HG03196 (cell line): ENCODE measurements at regions not wholly inside any gene's neighbourhood (a gene's known extent, or its start where the extent isn't known, plus 50 kb on each side); places are given as distances from the start of the nearest gene placed in this dataset.
"Not testable (repeated sequence)": the region's sequence is repeated elsewhere in the genome, so short reads cannot be mapped to it uniquely, and the experiment has no call there.

Experiments
- ATAC-seq: cut with Tn5 transposase; IDR thresholded peaks from one replicate; pipeline ENCODE4 v1.9.1; 2021; ENCODE audit not compliant: unreplicated experiment

DNA sequence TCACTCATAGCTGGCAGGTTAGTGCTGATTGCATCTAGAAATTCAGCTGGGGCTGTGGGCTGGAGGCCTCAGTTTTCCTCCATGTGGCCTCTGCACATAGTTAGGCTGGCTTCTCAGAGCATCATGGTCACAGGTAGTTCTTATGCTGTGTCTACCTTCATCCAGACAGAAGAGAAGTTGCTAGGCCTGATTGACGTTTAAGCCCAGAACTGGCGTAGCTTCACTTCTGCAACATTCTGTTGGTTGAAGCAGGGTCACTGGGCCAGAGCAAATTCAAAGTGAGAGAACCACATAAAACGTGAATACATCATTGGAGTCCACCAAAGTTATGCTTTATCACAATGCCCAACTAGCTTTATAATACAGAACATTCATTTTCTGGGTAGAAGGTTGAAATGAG is 116.0 kb downstream of the SPP2 start:
- ATAC-seq: no peak

DNA sequence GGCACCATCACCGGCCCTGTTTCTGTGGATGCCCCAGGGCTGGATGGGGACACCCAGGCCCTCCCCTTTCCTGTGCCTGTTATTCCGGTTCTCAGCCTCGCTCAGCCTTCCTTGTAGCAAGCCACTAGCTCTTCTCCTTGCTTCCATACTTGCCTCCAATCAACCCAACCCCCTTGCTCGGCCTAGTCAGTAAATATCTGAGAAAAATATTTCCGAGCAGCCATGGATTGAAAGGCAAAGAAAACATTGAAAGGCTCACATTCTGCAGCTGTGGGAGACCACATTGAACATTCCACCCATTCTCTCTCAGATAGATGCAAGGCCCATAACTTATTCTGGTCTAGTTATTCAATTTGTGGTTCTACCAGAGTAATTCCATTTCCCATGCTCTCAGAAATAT is 114.9 kb downstream of the SPP2 start:
- no peak for ATAC-seq

DNA sequence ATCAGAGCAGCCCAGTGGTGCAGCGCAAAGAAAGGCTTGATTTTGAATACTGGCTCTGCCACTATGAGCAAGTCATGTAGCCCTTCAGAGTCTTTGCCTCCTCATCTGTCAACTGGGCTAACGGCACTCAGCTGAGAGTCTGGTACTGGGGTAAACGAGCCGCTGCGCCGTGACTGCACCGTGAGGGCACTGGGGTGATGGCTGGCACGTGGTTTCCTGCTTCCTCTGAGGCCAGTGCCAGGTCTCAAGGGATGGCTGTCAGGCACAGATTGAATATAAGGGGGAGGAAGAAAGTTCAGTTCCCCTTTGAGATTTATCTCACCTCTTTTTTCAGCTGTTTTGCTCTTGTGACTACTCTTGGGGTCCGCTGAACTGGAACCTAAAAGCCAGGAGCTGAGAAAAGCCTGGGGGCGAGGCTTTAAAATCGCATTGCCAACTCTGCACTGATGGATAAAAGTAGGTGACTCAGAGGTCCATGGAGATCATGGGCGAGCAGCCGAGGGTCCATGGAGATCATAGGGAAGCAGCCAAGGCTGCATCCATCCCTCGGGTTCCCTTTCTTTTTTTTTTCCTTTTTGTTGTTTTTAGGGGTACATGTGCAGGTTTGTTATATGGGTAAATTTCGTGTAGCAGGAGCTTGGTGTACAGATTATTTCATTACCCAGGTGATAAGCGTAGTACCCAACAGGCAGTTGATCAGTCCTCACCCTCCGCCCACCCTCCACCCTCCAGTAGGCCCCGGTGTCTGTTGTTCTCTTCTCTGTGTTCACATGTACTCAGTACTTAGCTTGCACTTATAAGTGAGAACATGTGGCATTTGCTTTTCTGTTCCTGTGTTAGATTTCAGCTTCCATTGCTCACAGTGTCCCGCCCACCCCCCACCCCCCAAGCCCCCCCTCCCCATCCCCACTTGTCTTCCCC is 114.3 kb downstream of the SPP2 start:
- no peak for ATAC-seq

DNA sequence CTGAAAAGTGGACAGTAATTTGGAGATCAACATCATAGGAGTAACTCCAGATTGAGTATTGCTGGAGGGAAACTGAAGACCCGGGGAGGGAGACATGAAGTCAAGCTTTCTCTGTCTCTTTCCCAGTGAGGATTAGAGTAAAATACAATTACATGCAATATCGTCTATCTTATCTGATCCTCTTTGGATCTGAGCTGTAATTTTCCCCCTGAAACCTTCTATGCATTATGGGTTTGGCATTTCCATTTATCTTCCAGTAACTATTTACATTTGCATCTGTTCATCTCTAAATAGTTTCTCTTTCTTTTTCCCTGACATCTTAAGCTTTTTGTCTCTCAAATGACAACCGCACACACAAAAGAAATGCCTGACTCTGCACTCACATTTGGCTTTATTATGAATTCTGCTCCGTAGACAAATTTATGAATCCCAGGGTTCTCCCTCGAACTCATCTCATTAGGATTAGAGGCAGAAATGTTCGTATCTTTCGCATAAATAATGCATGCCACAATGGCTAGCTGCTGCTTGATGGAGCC is 113.1 kb downstream of the SPP2 start:
- no peak for ATAC-seq

DNA sequence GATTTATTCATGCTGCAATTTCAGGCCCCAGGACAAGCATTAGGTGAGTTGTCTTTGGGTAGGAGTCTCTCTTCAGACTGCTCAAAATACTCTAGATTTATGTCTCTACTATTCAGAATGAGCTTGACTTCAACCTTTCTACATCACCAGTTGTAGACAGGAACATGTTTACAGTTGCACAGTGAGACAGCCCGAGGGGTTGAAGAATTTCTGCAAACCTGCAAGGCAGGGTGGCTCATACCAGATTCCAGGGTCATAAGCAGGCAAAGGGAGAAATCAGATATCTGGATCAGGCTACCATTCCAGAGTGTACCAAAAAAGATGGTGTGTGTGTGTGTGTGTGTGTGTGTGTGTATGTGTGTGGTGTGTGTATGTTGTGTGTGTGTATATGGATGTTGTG is 112.4 kb downstream of the SPP2 start:
- ATAC-seq: no peak

DNA sequence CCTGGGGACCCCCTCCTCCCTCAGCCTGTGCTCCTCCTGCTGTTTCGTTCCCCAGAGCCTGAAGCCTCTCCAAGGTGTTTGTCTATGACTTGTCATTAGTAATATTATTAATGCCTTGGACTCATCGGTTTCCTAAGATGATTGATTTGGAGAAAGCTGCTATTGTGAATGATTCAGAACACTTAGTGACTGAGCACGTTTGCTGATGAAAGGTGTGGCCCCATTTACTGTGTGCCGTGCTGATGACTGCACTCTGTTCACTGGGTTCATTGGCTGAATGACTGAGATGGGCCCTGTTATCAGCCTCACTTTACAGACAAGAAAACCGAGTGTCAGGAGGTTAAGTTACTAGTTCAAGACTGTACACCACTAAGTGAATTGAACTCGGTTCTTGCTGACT is 111.4 kb downstream of the SPP2 start:
- ATAC-seq: no peak

DNA sequence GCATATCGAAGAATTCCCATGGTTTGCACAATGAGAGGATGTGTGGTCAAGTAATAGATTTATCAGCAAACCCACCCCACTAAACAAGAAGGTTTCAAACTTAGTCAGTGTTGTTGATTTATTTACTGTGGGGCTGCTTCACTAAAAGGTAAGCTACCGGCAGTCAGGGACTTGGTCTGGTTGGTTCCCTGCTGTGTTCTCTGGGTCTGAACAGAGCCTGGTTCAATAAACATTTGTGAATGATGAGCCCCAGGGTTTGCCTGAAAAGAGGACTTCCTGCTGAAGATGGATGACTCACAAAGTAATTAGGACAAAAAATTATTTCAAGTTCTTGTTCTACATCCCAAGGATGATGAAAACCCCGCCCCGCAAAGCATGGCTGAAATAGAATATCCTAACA is 108.3 kb downstream of the SPP2 start:
- no peak for ATAC-seq

DNA sequence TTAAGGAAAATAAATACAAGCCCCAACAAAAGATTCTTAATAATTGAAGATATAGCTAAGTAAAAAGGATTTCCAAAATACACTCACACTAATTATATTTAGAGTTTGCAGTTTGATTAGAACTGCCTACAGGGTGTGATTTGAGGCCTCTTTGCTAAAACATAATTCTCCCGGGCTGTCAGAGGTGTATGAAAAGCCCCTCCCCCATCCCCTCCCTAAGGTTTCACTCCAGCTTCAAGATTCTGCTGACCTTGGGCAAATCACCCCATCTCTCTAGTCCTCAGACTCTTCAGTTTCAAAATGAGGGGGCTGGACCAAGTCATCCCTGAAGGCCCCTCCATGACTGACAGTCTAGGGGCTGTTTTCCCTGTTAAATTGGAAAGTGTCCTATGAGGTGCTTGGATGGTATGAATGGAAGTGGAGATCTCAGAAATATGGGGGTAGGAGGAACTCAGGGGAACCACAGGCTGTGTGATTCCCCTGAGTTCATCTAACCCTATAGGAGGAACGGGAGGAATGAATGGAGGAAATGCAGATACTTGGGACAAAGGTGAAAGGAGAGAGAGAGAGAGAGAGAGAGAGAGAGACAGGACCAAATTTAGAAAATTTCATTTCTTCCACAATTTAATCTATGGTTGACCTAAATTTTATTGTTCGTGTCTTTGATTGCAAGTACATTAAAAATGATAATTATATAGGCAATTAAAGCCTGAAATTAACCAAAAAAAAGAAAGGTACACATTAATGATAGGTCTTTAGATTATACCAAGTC is 107.5 kb downstream of the SPP2 start:
- no peak for ATAC-seq

DNA sequence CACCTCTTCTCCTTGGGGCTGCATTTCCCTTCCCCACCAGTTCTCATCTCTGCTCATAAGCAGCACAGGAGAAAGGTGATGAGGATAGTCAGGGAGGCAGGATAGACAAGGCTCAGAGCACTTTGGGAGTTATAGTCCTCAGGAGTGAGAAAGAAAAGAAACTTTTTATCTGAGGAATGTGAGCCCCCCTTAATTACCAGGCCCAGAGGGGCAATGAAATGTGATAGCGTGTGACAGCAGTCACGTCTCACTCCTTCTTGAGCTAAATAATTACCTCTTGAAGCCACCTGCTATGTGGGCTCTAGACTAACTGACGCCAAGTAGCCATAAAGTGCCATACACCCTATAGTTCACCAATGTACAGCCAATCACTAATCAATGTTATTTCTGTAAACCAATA is 105.8 kb downstream of the SPP2 start:
- ATAC-seq: no peak

DNA sequence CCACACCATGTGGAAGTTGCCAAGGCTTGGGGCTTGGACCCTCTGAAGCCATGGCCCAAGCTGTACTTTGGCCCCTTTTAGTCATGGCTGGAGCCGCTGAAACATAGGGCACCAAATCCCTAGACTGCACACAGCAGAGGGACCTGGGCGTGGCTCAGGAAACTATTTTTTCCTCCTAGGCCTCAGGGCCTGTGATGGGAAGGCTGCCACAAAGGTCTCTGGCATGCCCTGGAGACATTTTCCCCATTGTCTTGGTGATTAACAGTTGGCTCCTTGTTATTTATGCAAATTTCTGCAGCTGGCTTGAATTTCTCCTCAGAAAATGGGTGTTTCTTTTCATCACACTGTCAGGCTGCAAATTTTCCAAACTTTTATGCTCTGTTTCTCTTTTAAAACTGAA is 102.3 kb downstream of the SPP2 start:
- not testable (repeated sequence) for ATAC-seq

DNA sequence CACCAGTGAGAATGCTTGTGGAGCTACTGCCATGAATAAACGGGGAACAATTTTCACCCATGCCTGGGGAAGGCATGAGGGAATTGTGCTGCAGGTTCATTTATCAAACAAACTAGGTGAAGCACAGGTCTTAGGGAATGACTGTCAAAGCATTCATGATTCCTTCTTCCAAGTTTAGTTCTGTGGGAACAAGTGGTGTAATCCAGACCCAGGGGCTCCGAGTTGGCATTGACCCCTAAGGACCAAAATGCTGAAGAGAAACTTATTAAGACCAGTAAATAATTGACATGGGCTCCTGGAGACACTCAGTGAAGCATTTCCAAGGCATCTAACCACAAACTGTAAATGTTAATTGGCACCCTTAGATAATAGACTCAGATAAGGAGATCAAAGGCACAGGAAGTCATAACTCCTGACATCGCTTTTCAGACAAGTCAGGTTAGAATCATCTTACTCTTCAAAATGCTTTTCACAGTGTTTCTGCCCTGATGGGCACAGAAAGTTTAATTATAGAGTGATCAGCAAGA is 96.9 kb downstream of the SPP2 start:
- ATAC-seq: no peak

DNA sequence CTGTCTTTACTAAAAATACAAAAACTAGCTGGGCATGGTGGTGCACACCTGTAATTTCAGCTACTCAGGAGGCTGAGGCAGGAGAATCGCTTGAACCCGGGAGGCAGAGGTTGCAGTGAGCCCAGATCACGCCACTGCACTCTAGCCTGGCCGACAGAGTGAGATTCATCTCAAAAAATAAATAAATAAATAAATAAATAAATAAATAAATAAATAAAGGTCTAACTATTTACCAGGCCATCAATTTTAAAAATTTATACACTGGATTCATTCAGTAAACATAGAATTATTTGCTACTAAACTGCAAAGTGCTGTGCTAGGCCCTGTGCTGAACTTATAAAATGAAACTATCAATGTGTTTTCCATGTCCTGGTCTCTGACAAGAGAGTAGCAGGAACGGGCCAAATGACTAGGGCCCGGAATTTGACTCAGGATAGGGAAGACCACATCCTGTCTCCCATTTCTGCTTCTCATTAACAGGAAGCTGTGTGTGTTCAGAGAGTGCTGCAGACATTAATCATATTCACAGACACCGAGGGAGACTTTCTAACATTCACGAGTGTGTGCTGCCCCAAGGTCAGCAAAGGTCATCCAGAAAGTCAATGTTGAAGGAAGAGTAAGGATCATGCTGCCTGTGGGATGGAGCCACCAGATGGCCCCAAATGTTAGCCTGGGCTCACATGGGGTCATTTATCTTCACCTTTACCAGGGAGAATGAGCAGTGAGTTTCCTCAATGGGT is 95.8 kb downstream of the SPP2 start:
- no peak for ATAC-seq

DNA sequence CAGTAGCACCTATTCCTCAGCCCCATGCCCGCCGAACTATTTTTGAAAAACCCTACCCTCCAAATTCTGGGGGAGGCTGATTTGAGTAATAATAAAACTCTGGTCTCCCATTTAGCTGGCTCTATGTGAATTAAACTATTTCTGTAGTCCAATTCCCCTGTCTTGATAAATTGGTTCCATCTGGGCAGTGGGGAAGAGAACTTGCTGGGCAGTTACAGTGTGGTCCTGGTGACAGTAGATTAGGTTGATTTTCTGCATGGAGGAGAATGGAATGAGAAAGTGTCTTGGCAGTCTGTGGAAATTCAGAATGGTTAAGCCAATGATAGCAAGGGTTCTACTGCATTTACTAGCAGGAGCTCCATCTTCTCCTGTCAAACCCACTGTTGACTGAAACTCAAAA is 95.0 kb downstream of the SPP2 start:
- ATAC-seq: no peak

DNA sequence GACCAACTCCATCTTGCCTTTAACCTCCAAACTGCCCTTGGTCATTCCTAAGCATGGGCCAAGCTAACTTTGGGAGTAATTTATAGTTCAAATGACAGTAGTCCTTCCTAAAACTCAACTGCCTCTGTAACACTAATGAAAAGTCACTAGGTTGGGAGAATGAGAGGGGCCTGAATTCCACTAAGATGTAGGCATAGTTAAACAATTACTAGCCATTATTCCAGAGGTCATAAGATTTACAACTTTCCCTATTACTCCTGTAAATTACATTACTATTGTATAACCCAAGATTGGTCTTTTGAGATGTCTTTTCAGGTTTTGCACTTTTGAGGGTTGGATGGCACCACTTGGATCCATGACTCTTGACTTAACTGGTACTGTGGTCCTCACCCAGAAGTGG is 94.6 kb downstream of the SPP2 start:
- no peak for ATAC-seq

DNA sequence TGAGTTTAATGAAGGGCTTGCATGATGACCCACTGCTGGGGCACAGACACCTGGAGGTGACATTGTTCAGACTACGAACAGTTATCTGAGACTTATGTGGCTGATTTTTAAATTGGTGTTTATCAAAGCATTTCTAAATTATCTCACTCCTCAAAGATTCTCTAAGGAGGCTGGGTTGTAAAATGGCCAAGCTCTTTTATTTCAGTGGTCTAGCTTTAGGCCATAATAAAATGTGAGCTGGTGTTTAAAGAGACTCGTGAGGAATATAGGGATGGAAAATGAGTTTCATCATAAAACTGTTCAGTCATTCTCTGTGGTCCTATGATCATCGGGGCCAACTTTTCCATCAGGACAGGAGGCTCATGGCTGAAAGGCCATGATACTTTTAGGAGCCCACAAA is 93.4 kb downstream of the SPP2 start:
- ATAC-seq: no peak

DNA sequence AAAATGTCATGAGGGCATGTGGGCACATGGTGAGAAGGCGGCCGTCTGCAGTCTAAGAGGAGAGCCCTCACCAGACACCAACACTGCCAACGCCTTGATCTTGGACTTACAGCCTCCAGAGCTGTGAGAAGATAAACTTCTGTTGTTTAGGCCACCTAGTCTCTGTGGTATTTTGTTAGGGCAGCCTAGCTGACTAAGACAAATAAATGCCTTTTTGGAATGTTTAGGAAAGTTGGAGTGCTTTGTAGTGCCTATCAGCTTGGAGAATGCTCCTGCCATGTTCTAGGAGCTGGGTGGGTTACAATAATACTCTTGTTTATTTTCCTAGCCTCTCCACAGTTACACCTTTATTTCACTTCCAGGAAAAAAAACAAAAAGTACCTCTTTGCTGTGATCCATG is 92.0 kb downstream of the SPP2 start:
- no peak for ATAC-seq

DNA sequence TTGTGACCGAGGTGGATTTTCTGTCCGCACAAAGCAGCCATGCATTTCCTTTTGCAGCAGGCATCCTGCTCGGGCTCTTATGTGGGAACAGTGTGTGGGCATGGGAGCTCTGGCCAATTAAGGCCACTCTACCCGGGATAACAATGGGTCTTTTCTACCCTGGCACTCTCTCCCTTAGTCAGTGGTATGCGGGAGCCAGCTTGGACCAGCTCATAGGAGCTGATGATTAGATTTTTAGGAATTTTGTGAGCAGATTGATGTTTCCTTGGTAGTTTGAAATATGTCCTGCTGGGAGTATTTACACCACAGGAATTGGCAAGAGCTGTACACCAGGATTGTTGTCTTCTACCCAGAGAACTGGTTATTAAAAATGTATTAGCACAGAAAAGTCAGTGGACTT is 89.3 kb downstream of the SPP2 start:
- ATAC-seq: no peak

DNA sequence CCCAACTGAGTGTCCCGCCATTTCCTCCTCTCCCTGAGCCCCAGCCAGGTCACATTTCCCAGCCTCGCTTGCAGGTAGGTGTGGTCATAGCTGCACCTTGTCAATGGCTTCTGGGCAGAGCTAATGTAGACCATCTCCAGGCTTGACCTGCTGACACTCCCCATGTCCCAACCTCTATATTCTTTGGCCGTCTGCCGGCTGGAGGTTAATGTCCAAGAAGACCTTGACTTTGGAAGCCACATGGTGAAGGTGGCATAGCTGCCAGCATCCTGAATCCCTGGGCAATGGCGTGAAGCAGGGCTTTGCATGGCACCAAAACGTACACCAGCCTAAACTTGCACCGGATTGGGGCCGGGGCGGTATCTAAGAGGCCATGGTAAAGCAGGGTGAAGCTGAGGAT is 88.3 kb downstream of the SPP2 start:
- no peak for ATAC-seq

DNA sequence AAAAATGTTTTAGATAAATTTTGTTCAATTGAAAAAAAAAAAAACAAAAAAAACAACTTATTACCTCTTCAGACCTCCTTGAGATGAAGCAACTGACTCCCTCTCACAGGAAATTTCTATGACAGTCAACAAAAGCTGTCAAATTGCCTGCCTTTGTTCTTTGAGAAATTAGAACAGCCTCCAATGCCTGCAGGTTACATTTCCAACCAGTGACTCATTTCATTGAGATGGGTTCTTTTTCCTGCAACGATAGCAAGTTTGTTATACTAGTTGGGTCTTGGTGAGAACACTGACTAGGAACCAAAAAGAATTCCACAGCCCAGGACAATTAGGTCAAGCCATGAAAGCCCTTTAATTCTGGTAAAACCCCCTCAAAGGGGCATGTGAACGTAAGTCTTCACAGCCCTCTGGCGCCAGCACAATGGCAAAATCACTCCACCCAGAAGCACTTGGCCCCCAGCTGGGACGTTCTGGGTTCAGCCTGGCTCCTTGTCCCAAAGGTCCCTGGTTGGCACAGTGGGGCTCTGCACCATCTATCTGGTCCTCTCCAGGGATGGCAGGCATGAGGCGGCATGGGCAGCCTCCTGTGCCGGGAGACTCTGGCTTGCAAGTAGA is 87.0 kb downstream of the SPP2 start:
- ATAC-seq: no peak

DNA sequence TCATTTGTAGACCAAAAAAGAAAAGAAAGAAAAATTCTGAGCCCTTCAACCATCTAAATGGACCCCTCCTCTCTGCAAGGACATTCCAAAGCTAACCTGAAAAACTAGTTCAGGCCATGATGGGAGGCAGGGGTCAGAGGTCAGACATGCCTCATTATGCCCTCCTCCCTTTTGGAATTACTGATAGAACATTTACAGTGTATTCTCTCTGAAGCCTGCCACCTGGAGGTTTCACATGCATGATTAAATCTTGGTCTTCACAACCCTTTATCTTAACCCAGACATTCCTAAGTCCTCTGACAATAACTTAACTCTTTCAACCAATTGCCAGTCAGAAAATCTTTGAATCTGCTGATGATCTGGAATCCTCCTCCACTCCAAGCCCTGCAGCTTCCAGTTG is 86.0 kb downstream of the SPP2 start:
- ATAC-seq: no peak

DNA sequence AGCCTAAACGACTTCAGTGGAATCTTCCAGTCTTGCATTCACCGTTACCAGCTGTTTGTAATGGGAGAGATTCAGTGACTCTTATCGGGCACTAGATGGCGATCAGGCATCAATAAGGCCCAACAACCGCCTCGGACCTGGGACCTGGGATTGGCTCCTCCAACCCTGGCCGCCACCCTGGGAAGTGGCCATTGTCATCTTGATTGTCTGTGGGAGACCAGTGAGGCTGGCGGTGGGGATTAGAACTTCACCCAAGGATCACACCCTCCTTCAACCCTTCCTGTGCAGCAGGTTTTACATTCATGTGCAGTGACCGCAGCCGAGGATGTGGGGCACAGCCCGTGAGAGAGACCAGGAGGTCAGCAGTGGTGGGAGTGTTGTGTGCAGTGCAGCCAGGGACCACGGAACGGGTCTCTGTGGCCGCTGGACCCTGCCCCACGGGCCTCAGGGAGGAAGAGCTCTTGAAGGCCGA is 85.3 kb downstream of the SPP2 start:
- no peak for ATAC-seq
